ENCODE measurements at regions not wholly inside any gene's neighbourhood (a gene's known extent, or its start where the extent isn't known, plus 50 kb on each side); places are given as distances from the start of the nearest gene placed in this dataset.
A peak's percentile ranks its signal among the peaks of the same experiment; 100 is the strongest.

GRCh38 chr3:72307438-72308115 is 522.6 kb upstream of the PROK2 start:
- no peaks in the 10 kb centered on the region for H3K36me3 Mint-ChIP-seq
- ATAC-seq: no peak
- no peak overlapping the region for H3K4me3 Mint-ChIP-seq
- no peaks in the 10 kb centered on the region for H3K9me3 Mint-ChIP-seq
- DNase-seq (ENCODE audit: low spot score in 2 of 2): no peak
- H3K27ac Mint-ChIP-seq: no peak overlapping the region
- H3K4me1 Mint-ChIP-seq: peaks cover 6% of the 10 kb centered on the region

- Mint-ChIP-seq H3K36me3 (no peaks in the 10 kb centered on the region), H3K9me3 (no peaks in the 10 kb centered on the region), H3K4me3 (no peak overlapping the region), H3K4me1 (peaks cover 6% of the 10 kb centered on the region), H3K27ac (no peak overlapping the region)
- ATAC-seq: no peak
- no peak for DNase-seq (ENCODE audit: low spot score in 2 of 2)
Measured at GRCh38 chr3:72306800-72307341, 521.9 kb upstream of the PROK2 start.

GRCh38 chr3:72303926-72304325 is 519.0 kb upstream of the PROK2 start:
- Mint-ChIP-seq H3K4me3 (no peak overlapping the region), H3K9me3 (no peaks in the 10 kb centered on the region), H3K36me3 (no peaks in the 10 kb centered on the region), H3K4me1 (no peaks in the 10 kb centered on the region), H3K27ac (no peak overlapping the region)
- ATAC-seq (no peak), DNase-seq (ENCODE audit: low spot score in 2 of 2) (no peak)

- Mint-ChIP-seq H3K36me3 (no peaks in the 10 kb centered on the region), H3K4me3 (no peak overlapping the region), H3K9me3 (no peaks in the 10 kb centered on the region), H3K4me1 (no peaks in the 10 kb centered on the region), H3K27ac (no peak overlapping the region)
- DNase-seq (ENCODE audit: low spot score in 2 of 2) (no peak), ATAC-seq (no peak)
Measured at GRCh38 chr3:72301779-72302178, 516.8 kb upstream of the PROK2 start.

- DNase-seq (ENCODE audit: low spot score in 2 of 2) (no peak), ATAC-seq (no peak)
- no peaks in the 10 kb centered on the region for H3K36me3 Mint-ChIP-seq
- H3K4me1 Mint-ChIP-seq: no peaks in the 10 kb centered on the region
- no peak overlapping the region for H3K27ac Mint-ChIP-seq
- H3K9me3 Mint-ChIP-seq: no peaks in the 10 kb centered on the region
- no peak overlapping the region for H3K4me3 Mint-ChIP-seq
Measured at GRCh38 chr3:72300621-72301020, 515.7 kb upstream of the PROK2 start.

GRCh38 chr3:72299823-72300222 is 514.9 kb upstream of the PROK2 start:
- no peak overlapping the region for H3K27ac Mint-ChIP-seq
- H3K36me3 Mint-ChIP-seq: no peaks in the 10 kb centered on the region
- H3K4me1 Mint-ChIP-seq: no peaks in the 10 kb centered on the region
- DNase-seq (ENCODE audit: low spot score in 2 of 2): no peak
- no peaks in the 10 kb centered on the region for H3K9me3 Mint-ChIP-seq
- H3K4me3 Mint-ChIP-seq: no peak overlapping the region
- no peak for ATAC-seq

- H3K4me3 Mint-ChIP-seq: no peak overlapping the region
- ATAC-seq (no peak), DNase-seq (ENCODE audit: low spot score in 2 of 2) (no peak)
- no peaks in the 10 kb centered on the region for H3K4me1 Mint-ChIP-seq
- no peaks in the 10 kb centered on the region for H3K9me3 Mint-ChIP-seq
- no peak overlapping the region for H3K27ac Mint-ChIP-seq
- no peaks in the 10 kb centered on the region for H3K36me3 Mint-ChIP-seq
Measured at GRCh38 chr3:72299321-72299802, 514.4 kb upstream of the PROK2 start.

- Mint-ChIP-seq H3K27ac (no peak overlapping the region), H3K9me3 (no peaks in the 10 kb centered on the region), H3K36me3 (no peaks in the 10 kb centered on the region), H3K4me3 (no peak overlapping the region), H3K4me1 (no peaks in the 10 kb centered on the region)
- no peak for DNase-seq (ENCODE audit: low spot score in 2 of 2)
- ATAC-seq: no peak
Measured at GRCh38 chr3:72298201-72299152, 513.5 kb upstream of the PROK2 start.

GRCh38 chr3:72297481-72297880 is 512.5 kb upstream of the PROK2 start:
- H3K4me3 Mint-ChIP-seq: no peak overlapping the region
- DNase-seq (ENCODE audit: low spot score in 2 of 2): no peak
- no peaks in the 10 kb centered on the region for H3K4me1 Mint-ChIP-seq
- no peak for ATAC-seq
- H3K27ac Mint-ChIP-seq: no peak overlapping the region
- no peaks in the 10 kb centered on the region for H3K9me3 Mint-ChIP-seq
- H3K36me3 Mint-ChIP-seq: no peaks in the 10 kb centered on the region

- ATAC-seq: no peak
Measured at GRCh38 chr3:72296477-72297111, 511.6 kb upstream of the PROK2 start.

GRCh38 chr3:72295962-72296450 is 511.1 kb upstream of the PROK2 start:
- no peak for ATAC-seq
- no peak for DNase-seq (ENCODE audit: low spot score in 2 of 2)
- Mint-ChIP-seq H3K4me1 (no peaks in the 10 kb centered on the region), H3K9me3 (no peaks in the 10 kb centered on the region), H3K4me3 (no peak overlapping the region), H3K27ac (peak overlapping the region; percentile 41), H3K36me3 (no peaks in the 10 kb centered on the region)

More at GRCh38 chr3:72296477-72297111, 511.6 kb upstream of the PROK2 start:
- Mint-ChIP-seq H3K27ac (peak overlapping the region; percentile 41), H3K9me3 (no peaks in the 10 kb centered on the region), H3K36me3 (no peaks in the 10 kb centered on the region), H3K4me3 (no peak overlapping the region), H3K4me1 (no peaks in the 10 kb centered on the region)
- DNase-seq (ENCODE audit: low spot score in 2 of 2): no peak

- H3K27ac Mint-ChIP-seq: no peak overlapping the region
- no peaks in the 10 kb centered on the region for H3K4me1 Mint-ChIP-seq
- no peak for ATAC-seq
- H3K36me3 Mint-ChIP-seq: no peaks in the 10 kb centered on the region
- no peak overlapping the region for H3K4me3 Mint-ChIP-seq
- no peak for DNase-seq (ENCODE audit: low spot score in 2 of 2)
- no peaks in the 10 kb centered on the region for H3K9me3 Mint-ChIP-seq
Measured at GRCh38 chr3:72295276-72295961, 510.5 kb upstream of the PROK2 start.

- ATAC-seq (peak; percentile 34), DNase-seq (ENCODE audit: low spot score in 2 of 2) (no peak)
- H3K4me3 Mint-ChIP-seq: no peak overlapping the region
- H3K27ac Mint-ChIP-seq: no peak overlapping the region
- no peaks in the 10 kb centered on the region for H3K9me3 Mint-ChIP-seq
- H3K4me1 Mint-ChIP-seq: peaks cover 12% of the 10 kb centered on the region
- H3K36me3 Mint-ChIP-seq: no peaks in the 10 kb centered on the region
Measured at GRCh38 chr3:72290859-72291638, 506.1 kb upstream of the PROK2 start.

GRCh38 chr3:72289692-72290071 is 504.7 kb upstream of the PROK2 start:
- peaks cover 12% of the 10 kb centered on the region for H3K4me1 Mint-ChIP-seq
- DNase-seq (ENCODE audit: low spot score in 2 of 2): no peak
- ATAC-seq: no peak
- H3K27ac Mint-ChIP-seq: no peak overlapping the region
- H3K4me3 Mint-ChIP-seq: no peak overlapping the region
- H3K36me3 Mint-ChIP-seq: no peaks in the 10 kb centered on the region
- no peaks in the 10 kb centered on the region for H3K9me3 Mint-ChIP-seq
